Hematopoietic multipotent progenitor cell treated with erythropoietin and hydrocortisone succinate and interleukin-3 and kit ligand, for 17 days (in vitro differentiated cells): ENCODE measurements at regions not wholly inside any gene's neighbourhood (a gene's known extent, or its start where the extent isn't known, plus 50 kb on each side); places are given as distances from the start of the nearest gene placed in this dataset.

Experiments
- DNase-seq: peaks from one replicate; pipeline ENCODE4 v3.0.0-alpha.2; 2015; ENCODE audit warnings: low spot score

GRCh38 chr1:193504920-193505319, 318.5 kb upstream of the B3GALT2 start:
- DNase-seq: no peak

- no peak for DNase-seq
Measured at GRCh38 chr1:193498088-193498655, 311.8 kb upstream of the B3GALT2 start.

- no peak for DNase-seq
Measured at GRCh38 chr1:193494368-193494767, 308.0 kb upstream of the B3GALT2 start.

GRCh38 chr1:193489191-193489590, 302.8 kb upstream of the B3GALT2 start:
- no peak for DNase-seq

- no peak for DNase-seq
Measured at GRCh38 chr1:193487722-193488121, 301.3 kb upstream of the B3GALT2 start.

- DNase-seq: no peak
Measured at GRCh38 chr1:193486671-193487229, 300.3 kb upstream of the B3GALT2 start.

GRCh38 chr1:193480755-193481154, 294.3 kb upstream of the B3GALT2 start:
- DNase-seq: no peak

- no peak for DNase-seq
Measured at GRCh38 chr1:193479187-193479586, 292.8 kb upstream of the B3GALT2 start.

- DNase-seq: no peak
Measured at GRCh38 chr1:193476748-193477147, 290.3 kb upstream of the B3GALT2 start.

GRCh38 chr1:193473932-193474331, 287.5 kb upstream of the B3GALT2 start:
- no peak for DNase-seq

- DNase-seq: no peak
Measured at GRCh38 chr1:193472838-193473398, 286.5 kb upstream of the B3GALT2 start.

- DNase-seq: no peak
Measured at GRCh38 chr1:193472430-193472829, 286.0 kb upstream of the B3GALT2 start.

- no peak for DNase-seq
Measured at GRCh38 chr1:193471981-193472380, 285.6 kb upstream of the B3GALT2 start.

GRCh38 chr1:193463326-193463932, 277.0 kb upstream of the B3GALT2 start:
- no peak for DNase-seq

GRCh38 chr1:193462629-193463320, 276.4 kb upstream of the B3GALT2 start:
- no peak for DNase-seq

GRCh38 chr1:193458628-193459027, 272.2 kb upstream of the B3GALT2 start:
- no peak for DNase-seq

GRCh38 chr1:193457676-193458075, 271.3 kb upstream of the B3GALT2 start:
- no peak for DNase-seq

GRCh38 chr1:193456811-193457280, 270.4 kb upstream of the B3GALT2 start:
- no peak for DNase-seq

GRCh38 chr1:193451606-193452005, 265.2 kb upstream of the B3GALT2 start:
- DNase-seq: no peak

- no peak for DNase-seq
Measured at GRCh38 chr1:193451001-193451400, 264.6 kb upstream of the B3GALT2 start.

GRCh38 chr1:193448682-193449461, 262.5 kb upstream of the B3GALT2 start:
- DNase-seq: no peak

GRCh38 chr1:193443886-193444285, 257.5 kb upstream of the B3GALT2 start:
- no peak for DNase-seq
